OCI-LY1 (cell line): ENCODE measurements at regions not wholly inside any gene's neighbourhood (a gene's known extent, or its start where the extent isn't known, plus 50 kb on each side); places are given as distances from the start of the nearest gene placed in this dataset.

ENCODE experiments used
- EZH2 ChIP-seq: fragments of 200-600 bp; sonication (generic), shearing (Covaris generic); IDR thresholded peaks from 2 replicates; pipeline ENCODE4 v1.8.0; 2017; ENCODE audit warnings: borderline replicate concordance, mixed run types, mild to moderate bottlenecking, antibody characterized with exemption, low read length, moderate library complexity, mixed read lengths
- TF ChIP-seq, protein P1 (sequence below): fragments of 200-600 bp; sonication (generic), shearing (Covaris generic); IDR thresholded peaks from 2 replicates; pipeline ENCODE4 v1.5.1; 2017; ENCODE audit warnings: mild to moderate bottlenecking, antibody characterized with exemption, low read length, moderate library complexity, mixed read lengths

DNA sequence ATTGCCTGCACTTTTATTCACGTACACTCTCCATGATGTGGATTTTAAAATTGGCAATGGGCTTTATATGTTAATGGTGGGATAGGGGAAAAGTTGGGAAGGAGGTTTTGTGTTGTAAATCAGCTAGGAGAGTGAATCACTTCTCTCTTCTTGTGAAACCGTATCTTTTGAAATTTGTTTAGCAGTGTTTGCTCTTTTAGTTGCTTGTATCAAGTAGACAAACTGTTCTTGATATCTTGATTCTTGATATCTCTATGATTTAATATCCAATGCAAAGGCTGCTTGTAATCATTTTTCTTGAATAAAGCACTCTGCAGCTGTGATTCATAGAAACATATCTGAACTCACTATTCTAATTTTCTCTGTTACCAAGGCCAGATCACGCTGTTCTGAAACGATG, 615.1 kb downstream of the CCER1 start:
- TF ChIP-seq, protein P1, sequence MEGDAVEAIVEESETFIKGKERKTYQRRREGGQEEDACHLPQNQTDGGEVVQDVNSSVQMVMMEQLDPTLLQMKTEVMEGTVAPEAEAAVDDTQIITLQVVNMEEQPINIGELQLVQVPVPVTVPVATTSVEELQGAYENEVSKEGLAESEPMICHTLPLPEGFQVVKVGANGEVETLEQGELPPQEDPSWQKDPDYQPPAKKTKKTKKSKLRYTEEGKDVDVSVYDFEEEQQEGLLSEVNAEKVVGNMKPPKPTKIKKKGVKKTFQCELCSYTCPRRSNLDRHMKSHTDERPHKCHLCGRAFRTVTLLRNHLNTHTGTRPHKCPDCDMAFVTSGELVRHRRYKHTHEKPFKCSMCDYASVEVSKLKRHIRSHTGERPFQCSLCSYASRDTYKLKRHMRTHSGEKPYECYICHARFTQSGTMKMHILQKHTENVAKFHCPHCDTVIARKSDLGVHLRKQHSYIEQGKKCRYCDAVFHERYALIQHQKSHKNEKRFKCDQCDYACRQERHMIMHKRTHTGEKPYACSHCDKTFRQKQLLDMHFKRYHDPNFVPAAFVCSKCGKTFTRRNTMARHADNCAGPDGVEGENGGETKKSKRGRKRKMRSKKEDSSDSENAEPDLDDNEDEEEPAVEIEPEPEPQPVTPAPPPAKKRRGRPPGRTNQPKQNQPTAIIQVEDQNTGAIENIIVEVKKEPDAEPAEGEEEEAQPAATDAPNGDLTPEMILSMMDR, result no peak
- no peak for TF ChIP-seq EZH2
